Stimulated activated CD4-positive, alpha-beta T cell treated with anti-CD3 and anti-CD28 coated beads, Interleukin-15, amount 100 ng/mL, for 48 hours (primary cell): ENCODE measurements at regions not wholly inside any gene's neighbourhood (a gene's known extent, or its start where the extent isn't known, plus 50 kb on each side); places are given as distances from the start of the nearest gene placed in this dataset.

Source experiments
- DNase-seq, 2 donors: peaks; one replicate each; pipeline ENCODE4 v3.0.0-alpha.2; 2020; ENCODE audit warnings: low read depth in 2 of 2

DNA sequence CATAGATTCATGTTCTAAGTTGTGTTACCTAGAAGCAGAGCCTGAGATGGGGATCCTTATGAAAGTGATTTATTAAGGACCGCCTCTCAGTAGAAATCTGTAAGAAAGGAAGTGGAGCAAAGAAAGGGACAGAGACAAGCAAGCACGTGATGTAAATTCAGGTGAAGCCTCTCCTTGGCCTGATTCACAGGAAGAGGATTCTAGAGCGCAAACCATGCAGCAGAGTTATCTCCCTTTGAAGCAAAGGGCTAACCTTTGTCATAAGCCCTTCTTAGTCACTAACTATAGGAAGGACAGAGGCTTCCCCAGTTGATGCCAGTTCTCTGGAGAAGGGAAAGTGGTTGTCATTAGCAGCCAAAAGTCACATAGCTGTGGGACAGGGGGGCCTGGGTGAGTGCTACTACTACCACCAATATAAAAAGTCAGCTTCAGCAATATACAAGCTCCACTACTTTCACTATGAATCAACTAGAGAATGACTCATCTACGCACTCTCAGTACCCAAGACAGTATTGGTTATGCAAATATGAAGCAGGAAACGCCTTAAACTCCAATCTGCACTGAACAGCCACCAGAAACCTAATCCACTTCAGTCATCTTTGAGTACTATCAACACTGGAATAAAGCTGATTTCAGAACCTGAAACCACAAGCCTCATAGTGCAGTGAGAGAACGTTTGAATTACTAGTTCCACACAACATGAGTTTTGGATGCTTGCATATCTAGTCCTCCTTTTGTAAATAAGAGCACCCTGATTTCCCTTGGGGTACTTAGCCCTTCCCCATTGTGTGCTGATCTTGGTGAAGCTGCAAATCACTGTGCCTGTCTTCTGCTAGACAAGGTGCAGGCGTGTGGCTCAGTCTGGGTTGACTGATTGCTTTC, 162.7 kb downstream of the ZNF608 start:
- no peak for DNase-seq

GRCh38 chr5:124582561-124582840, 163.9 kb downstream of the ZNF608 start:
- DNase-seq = no peak

GRCh38 chr5:124581738-124582560, 164.5 kb downstream of the ZNF608 start:
- DNase-seq = no peak

DNA sequence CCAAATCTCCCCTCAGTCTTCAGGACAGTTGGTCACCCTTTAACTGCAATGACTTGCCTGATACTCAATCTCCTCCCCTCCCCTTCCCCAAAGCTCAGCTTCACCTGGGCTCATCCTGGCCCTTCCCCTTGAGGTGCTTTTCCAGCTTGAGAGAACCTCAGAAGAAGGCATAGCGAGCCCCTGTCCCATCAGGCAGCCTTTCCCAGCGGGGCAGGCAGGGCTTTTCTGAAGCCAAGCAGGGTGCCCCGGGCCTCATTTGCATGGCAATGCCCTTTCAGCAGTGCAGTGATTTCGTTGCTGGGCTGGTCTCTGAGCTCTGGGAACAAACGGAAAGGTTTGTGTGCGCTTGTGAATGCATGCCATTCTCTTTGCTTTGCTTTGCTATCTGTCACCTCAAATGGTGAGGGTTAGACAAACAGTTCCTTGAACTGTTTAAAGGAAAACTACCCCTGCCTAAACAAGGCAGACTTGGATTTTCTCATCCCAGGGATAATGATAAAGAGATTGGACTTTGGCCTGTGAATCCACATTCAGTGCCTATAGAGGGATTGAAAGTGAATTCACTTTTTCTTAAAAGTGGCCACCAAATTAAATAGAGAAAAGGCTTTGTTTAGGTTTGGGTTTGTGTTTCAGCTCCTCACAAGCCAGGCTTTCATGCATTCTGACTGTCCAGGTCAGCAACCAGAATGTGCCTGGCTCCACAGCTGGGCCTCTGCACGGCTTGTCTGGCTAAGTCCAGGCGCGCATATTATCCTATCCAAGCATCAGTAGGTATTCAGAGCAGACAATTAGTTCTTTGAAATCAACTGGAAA, 165.3 kb downstream of the ZNF608 start:
- no peak for DNase-seq

GRCh38 chr5:124580512-124580911, 165.9 kb downstream of the ZNF608 start:
- DNase-seq = no peak

DNA sequence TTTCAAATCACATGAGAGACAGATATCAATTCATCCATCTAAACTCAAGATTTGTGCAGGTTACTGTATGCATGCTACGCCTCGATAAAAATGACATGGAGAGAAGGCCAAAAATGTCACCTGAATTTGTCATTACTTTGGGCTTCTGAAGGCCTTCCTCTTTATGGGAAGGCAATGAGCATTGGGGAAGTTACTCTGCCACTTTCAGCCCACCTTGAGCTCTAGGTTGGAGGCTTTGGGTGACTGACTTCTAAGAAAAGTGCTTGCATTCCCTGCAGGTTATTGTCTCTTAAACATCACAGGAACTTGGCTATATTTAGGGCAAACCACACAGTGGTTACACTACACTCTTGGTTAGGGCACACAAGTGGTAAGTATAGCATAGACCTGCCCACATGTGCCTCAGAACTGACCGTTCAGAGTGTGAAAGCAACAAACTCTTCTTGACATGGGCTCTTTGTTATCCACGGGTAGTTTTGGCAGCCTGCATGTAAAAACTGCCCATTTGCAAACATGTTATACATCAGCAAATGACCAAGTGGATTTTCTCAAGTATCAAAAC, 169.5 kb downstream of the ZNF608 start:
- no peak for DNase-seq

DNA sequence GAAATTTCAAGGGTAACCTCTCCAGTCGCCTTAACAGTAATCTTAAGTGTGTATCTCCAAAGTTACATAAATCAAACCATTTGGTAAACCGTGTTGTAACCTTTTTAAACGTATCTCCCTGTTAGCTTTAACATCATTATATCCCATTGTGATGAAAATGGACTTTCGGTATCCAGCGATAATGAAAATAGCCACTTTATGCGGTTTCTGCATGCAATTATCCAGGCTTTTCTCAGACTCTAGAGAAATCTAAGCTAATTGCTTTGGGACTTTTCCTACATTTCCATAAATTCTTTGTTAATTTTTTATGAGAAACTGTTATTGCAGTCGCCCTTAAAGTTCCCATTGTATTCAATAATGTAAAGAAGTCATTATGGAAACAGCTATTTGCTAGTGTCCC, 170.7 kb downstream of the ZNF608 start:
- DNase-seq = no peak

DNA sequence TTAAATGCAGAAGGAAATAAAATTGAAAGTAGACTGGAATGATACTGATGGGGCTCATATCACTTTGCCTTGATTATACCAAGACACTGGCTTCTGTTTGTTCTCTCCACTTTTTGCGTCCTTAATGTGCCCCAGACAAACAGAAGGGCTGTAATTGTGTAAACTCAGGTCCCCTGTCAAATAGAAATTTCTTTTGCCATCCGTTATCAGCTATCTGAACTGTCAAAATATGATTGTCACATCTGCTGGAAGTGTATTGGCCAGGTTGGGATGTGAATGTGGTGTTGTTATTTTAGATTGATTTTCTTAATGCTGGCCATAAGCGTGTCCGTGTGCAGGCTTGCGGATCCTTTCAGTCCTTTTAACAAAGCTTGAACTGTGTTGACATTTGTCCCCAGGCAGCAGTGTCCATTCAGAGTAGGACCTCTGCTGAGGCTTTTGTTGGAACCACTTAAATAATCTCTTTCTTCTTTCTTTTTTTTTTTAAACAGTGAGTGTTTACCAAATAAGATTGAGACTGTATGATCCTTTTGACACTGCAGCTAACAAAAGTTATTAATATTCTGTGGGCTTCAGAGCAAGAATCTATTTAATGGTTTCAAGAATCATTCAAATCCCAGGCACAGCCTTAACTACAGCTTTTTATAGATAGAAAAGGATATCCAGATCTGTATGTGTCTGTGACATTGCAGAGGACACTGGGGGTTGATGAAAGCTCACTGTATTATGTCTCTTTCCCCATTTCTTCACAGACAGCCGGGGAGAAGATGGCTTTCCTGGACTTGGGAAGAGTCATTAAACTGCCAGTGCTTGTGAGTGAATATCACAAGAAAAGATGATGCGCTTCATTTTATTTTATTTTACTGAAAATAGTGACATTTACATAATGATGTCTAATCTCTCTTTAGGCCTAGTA, 171.7 kb downstream of the ZNF608 start:
- DNase-seq = no peak

GRCh38 chr5:124572971-124573370, 173.5 kb downstream of the ZNF608 start:
- DNase-seq = no peak

- no peak for DNase-seq
Observed at GRCh38 chr5:124570285-124571035, 176.0 kb downstream of the ZNF608 start.

- no peak for DNase-seq
Observed at GRCh38 chr5:124566875-124567450, 179.5 kb downstream of the ZNF608 start.

DNA sequence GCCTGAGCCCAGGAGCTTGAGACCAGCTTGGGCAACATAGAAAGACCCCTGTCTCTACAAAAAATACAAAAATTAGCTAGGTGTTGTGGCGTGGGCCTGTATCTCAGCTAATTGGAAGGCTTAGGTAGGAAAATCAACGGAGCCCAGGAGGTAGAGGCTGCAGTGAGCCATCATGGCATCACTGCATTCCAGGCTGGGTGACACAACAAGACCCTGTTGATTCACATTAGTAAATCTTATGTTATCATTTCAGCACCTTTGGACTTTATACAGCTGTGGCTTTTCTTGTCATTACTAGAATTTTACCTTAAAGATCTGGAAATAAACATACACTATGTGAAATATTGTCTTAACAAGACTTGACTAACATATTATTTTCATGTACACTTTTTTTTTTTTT, 185.0 kb downstream of the ZNF608 start:
- no peak for DNase-seq

DNA sequence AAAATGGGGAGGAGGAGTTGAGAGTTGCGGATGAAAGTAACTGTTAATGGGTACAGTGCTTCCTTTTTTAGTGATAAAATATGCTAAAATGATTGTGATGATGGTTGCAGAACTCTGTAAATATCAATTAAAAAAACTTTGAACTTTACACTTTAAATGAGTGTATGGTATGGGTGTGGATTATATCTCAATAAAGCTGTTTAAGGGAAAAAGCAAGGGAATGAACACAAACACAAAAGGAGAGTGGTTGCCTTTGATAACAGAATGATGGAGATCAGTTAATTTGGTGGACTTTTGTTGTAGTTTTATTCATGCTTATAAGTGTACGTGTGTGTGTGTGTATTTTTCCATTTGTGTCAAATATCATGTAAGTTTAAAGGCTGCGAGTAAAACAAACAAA, 186.1 kb downstream of the ZNF608 start:
- DNase-seq = no peak

GRCh38 chr5:124557761-124558160, 188.7 kb downstream of the ZNF608 start:
- no peak for DNase-seq

DNA sequence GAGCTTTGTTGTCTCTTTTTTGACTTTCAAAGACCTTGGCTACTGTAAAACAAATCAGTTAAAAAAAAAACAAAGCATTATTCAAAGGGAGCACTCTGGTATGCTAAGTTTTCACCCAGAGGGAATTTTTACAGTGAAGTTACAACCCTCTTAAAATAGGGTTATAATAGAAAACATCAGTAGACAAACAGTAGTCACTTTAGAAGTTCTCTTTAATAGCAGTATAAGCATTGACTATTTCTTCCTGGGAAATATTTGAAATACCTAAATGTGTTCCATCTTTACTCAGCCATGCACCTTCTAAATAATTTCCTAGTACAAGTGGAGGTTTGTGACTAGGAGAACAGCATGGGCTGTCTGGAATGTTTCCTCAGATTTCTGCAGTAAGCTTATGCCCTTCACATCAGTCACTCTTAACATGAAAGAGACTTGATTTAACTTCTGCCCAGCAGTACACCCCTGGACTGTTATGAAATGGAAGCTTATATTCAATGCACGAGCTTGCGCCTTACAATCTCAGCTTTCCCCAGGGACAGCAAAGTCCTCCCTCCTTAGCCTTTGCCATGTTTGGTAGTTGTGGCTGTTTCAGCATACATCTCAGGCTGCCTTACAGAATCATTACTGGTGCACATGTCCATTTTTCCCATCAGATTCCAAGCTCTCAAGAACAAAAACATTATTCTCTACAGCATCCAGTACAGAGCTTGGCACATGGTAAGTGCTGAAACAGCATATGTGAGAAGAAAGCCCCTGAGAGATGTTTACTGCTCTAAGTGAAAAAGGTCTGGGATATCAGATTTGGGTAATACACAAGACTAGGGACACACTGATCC, 191.5 kb downstream of the ZNF608 start:
- no peak for DNase-seq

DNA sequence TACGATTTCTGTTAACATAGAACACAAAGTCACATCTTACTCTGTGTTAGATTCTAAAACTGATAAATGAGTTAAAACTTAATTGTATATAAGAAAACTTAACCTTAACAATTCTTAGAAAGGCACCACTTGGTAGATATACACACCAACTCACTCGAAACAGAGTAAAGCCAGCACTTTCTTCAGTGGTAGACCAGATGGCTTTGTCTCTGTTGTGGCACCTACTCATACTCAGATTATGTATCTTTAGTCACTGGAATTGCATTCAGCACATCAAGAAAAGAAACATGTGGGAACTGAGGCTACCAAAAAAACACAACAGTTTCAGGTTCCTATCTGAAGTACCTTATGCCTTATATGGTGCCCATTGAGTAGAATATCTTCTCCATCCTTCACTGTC, 192.5 kb downstream of the ZNF608 start:
- DNase-seq = no peak

GRCh38 chr5:124552526-124552925, 193.9 kb downstream of the ZNF608 start:
- no peak for DNase-seq

DNA sequence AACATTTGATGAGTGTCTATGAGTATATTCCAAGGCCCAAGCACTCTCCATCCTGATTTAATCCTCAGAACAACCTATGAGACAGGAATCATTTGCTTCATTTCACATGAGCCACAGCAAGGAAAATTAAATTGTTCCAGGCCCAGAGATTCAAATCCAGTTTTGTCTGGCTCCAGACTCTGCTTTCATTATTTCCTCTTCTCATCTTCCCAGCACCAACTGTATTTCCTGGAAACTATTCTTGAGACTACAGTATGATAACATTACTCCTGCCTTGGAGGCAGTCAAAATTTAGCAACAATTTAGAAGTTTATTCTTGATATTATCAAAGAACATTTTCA, 194.5 kb downstream of the ZNF608 start:
- DNase-seq = no peak

GRCh38 chr5:124550731-124551130, 195.7 kb downstream of the ZNF608 start:
- DNase-seq = no peak
